ENCODE measurements at regions not wholly inside any gene's neighbourhood (a gene's known extent, or its start where the extent isn't known, plus 50 kb on each side); places are given as distances from the start of the nearest gene placed in this dataset.
A peak's percentile ranks its signal among the peaks of the same experiment; 100 is the strongest.
"Not testable (repeated sequence)": the region's sequence is repeated elsewhere in the genome, so short reads cannot be mapped to it uniquely, and the experiment has no call there.

- not testable (repeated sequence) for DNase-seq (ENCODE audit: low read depth)
Measured at GRCh38 chr1:99444211-99444927, 180.1 kb downstream of the PLPPR4 start.

GRCh38 chr1:99445071-99445470 is 180.8 kb downstream of the PLPPR4 start:
- no peak for DNase-seq (ENCODE audit: low read depth)

DNA sequence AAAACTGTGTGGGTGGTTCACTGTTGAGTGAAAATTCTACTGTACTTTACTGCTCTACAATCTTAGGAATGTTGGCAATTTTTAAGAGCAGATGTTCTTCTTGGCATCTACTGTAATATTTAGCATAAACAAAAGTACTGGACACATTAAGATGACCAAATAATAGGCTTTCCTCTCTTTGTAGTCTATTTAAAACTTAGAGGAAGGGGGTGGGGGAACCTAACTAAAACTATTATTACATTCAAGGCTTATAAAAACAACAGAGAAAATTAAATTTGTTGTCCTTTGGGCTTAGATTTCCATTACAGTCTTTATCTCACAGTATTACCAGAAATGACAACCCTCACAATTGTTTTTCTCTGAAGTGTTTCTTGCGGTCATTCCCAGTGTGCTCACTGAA is 181.2 kb downstream of the PLPPR4 start:
- no peak for DNase-seq (ENCODE audit: low read depth)

- DNase-seq (ENCODE audit: low read depth) = no peak
Measured at GRCh38 chr1:99447721-99448120, 183.4 kb downstream of the PLPPR4 start.

DNA sequence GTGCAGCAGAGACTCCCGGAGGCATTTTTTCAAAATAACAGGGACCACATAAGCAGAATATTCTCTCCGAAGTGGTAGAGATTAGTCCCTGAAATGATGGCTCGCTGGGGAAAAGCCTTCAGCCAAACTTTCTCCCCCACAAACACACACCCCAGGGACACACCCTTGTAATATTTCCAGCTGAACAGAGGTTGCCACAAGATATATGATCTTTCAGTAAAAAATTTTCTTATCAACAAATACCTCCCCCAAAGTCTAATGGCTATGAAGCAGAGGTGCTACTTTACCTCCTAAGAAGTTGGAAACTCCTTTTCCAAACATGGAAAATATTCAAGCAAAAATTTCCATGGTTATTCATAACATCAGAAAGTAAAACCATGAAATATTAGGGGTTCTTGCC is 190.2 kb upstream of the PALMD start:
- no peak for DNase-seq (ENCODE audit: low read depth)

GRCh38 chr1:99456536-99456935 is 189.4 kb upstream of the PALMD start:
- DNase-seq (ENCODE audit: low read depth) = no peak

DNA sequence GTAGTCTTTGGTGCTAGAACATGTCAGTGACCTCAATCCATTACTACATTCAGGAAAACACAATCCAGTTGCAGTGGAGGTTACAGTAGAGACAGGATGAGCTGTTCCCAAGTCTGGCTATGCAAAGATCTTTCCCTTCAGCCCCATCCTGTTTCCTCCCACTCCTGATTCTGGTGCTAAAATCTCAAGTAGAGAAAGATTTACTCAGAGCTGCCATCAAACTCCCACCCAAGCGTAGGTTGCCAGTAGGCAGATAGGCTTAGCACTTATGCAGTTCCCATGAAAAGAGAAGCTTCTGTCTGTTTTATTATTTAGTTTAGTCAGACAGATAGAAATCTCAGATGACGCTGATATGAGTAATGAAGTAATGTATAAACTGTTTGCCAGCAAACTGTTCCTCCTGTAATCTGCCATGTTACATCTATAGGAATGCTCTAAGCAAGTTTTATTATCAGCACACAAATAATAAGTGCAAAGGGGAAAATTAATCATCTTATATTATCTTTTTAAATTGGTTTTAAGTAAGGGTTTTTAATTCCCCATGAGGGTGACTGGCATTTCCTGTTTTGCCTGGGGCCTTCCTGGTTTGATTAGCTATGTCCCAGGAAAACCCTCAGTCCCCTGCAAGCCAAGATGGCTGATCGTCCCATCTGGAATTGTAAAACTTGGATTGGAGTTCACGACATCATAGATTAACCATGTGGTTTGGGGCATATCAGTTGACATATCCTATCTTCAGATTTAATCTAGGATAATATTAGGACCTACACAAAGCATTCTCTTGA is 188.3 kb upstream of the PALMD start:
- no peak for DNase-seq (ENCODE audit: low read depth)

GRCh38 chr1:99461499-99461898 is 184.4 kb upstream of the PALMD start:
- DNase-seq (ENCODE audit: low read depth) = no peak

GRCh38 chr1:99464738-99465137 is 181.2 kb upstream of the PALMD start:
- no peak for DNase-seq (ENCODE audit: low read depth)

DNA sequence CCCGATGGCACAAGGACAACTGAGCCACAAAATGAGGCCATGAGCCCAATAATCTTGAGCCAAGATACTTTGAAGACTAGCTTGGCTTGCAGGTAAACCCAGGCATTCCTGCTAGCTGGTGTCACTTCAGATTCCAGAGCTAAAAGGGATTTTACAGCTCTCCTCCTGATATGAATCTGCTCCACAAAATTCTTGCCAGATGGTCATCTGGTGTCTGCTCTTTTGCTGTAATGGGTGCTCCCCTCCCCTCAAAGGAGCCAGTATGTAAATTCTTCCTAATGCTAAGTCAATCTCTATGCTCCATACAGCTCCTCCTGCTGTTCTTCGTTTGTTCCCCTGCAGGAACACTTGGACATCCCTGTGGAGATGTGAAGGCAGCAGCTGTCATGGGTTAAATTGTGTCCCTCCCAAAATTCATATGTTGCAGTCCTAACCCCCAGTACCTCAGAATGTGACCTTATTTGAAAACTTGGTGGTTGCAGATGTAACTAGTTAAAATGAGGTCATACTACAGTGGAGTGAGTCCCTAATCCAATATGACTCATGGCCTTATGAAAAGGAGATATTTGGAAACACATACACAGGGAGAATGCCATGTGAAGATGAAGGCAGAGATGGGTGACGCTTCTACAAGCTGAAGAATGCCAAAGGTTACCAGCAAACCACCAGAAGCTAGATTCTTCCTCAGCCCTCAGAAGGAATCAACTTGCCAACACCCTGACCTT is 180.6 kb upstream of the PALMD start:
- no peak for DNase-seq (ENCODE audit: low read depth)

DNA sequence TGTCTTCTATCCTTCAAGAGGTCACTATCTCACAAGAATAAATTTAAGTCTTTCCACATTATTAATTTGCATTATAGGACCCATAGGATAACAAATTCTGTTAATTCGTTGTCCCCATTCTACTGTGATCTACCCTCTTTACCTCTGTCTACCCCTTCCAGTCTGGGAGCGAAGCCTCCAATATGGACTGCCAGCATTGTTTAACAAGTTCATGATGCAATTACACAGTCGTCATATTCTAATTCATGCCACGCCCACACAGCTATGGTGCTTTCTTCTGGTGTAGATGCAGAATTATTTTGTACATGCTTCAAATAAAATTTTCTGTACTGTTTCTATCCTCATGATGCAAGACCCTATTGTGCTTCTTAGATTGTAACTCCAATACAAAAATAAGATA is 178.3 kb upstream of the PALMD start:
- DNase-seq (ENCODE audit: low read depth) = no peak

DNA sequence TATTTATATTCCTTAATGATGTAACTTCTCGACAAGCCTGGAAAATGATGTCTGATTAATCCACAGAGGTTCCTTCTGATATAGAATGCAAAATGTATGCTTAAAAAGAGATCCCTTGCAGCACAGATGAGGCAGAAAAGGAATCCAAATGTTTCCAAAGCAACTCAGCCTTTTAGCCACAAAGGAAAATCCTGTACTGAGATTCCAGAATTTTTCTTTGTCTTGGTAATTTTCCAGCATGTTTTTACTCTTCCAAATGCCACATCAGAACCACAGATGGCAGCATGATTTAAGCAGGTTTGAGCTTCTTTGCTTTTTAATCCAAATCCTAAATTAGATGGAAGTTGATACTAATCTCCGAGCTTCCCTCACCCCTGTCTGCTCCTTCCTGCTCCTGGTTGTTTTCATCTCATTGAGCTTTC is 176.4 kb upstream of the PALMD start:
- DNase-seq (ENCODE audit: low read depth) = no peak

DNA sequence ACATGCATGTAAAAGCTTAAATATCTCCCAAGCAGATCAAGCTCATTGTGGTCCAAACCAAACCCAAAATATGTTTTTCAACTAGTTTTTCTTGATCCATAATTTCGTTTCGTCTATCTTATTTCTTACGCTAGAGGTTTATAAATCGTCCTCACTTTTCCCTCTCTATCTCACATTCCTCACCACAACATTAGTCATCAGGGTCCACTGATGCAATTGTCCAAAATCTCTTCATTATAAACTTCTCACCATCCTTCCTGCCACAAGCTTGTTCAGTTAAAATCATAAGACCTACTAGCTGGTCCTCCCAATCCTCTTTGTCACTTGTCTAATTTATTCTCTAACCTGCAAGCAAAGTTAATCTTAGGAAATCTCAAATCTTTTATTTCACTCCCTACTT is 173.0 kb upstream of the PALMD start:
- DNase-seq (ENCODE audit: low read depth) = no peak

- DNase-seq (ENCODE audit: low read depth) = no peak
Measured at GRCh38 chr1:99474350-99474893, 171.5 kb upstream of the PALMD start.

GRCh38 chr1:99476058-99476457 is 169.9 kb upstream of the PALMD start:
- DNase-seq (ENCODE audit: low read depth) = no peak

DNA sequence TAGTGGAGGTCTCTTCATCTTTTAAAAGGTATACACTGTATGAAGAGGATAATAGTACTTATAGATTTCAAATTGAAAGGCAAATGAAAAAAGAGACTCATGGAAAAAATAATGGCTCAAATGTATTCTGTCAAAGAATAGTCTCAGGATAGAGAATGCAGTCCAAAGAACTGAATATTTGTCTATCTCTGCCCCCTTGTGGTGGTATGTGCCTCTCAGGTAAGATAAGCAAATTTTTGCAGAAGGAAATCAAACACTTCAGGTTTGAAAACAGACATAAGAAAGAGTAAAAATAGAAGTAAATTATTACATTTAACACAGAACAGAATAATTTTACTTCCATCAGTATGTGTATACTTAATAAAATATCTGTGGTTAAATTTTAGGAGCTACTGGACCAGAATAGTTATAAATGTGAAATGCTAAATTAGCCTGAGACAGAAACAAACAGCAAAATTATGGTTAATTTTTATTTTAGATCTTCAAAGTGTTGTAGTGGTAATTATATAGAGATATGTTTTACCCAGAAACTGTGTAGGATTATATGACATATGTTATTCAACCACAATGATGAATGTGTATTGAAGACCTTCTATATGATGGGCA is 164.4 kb upstream of the PALMD start:
- DNase-seq (ENCODE audit: low read depth) = peak; percentile 11

DNA sequence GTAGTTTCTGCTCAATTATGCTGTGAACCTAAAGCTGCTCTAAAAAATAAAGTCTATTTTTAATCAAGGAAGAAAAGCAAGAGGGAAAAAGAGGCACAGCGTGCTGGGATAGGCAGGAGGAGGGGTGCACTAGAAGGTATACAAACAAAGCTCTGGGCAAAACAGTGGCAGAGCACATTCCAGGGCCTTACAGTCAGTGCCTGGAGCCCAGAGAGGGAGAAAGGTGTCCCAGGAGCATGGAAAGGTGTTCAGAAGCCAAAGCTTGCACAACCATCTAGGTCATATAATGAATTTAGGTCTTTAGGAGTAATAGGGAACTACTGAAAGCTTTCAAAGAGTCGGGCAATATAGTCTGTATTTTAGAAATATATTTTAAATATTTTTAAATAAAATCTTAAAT is 163.6 kb upstream of the PALMD start:
- DNase-seq (ENCODE audit: low read depth) = no peak

DNA sequence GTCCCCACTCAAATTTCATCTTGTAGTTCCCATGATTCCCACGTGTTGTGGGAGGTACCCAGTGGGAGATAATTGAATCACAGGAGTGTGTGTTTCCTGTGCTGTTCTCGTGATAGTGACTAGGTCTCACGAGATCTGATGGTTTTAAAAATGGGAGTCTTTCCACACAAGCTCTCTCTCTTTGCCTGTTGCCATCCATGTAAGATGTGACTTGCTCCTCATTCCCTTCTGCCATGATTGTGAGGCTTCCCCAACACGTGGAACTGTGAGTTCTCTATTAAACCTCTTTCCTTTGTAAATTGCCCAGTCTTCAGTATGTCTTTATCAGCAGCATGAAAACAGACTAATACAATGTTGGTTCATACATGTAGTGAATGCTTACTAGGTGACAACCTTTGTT is 163.2 kb upstream of the PALMD start:
- DNase-seq (ENCODE audit: low read depth) = no peak

- no peak for DNase-seq (ENCODE audit: low read depth)
Measured at GRCh38 chr1:99490031-99490430, 155.9 kb upstream of the PALMD start.

GRCh38 chr1:99496067-99496466 is 149.8 kb upstream of the PALMD start:
- no peak for DNase-seq (ENCODE audit: low read depth)

GRCh38 chr1:99497690-99498089 is 148.2 kb upstream of the PALMD start:
- no peak for DNase-seq (ENCODE audit: low read depth)

GRCh38 chr1:99500541-99500940 is 145.4 kb upstream of the PALMD start:
- no peak for DNase-seq (ENCODE audit: low read depth)

Measured in activated T-cell treated with anti-CD3 and anti-CD28 coated beads for 24 hours (primary cell).